H9 (cell line): ENCODE measurements at regions not wholly inside any gene's neighbourhood (a gene's known extent, or its start where the extent isn't known, plus 50 kb on each side); places are given as distances from the start of the nearest gene placed in this dataset.

Experiments
- DNase-seq: peaks from one replicate; pipeline ENCODE4 v3.0.0-alpha.2; 2017
- H2AFZ ChIP-seq: one replicate; pipeline ENCODE4 v1.6.1; 2013; ENCODE audit warnings: mild to moderate bottlenecking, low read length, control low read depth, moderate library complexity
- H2AK5ac ChIP-seq: 2 replicates; pipeline ENCODE4 v1.6.1; 2013; ENCODE audit warnings: low read length, control low read depth, mixed read lengths; ENCODE audit not compliant: insufficient read length
- H2BK120ac ChIP-seq: one replicate; pipeline ENCODE4 v1.6.1; 2013; ENCODE audit warnings: low read depth, mild to moderate bottlenecking, low read length, control low read depth, inconsistent platforms; ENCODE audit not compliant: poor library complexity, severe bottlenecking
- H2BK12ac ChIP-seq: 2 replicates; pipeline ENCODE4 v1.6.1; 2013; ENCODE audit warnings: low read length, control low read depth, mixed read lengths, low read depth; ENCODE audit not compliant: insufficient read length
- H2BK15ac ChIP-seq: 2 replicates; pipeline ENCODE4 v1.6.1; 2013; ENCODE audit warnings: low read depth, low read length, control low read depth
- H2BK20ac ChIP-seq: one replicate; pipeline ENCODE4 v1.6.1; 2013; ENCODE audit warnings: low read depth, mild to moderate bottlenecking, low read length, control low read depth, inconsistent platforms; ENCODE audit not compliant: poor library complexity, severe bottlenecking
- H2BK5ac ChIP-seq: 2 replicates; pipeline ENCODE4 v1.6.1; 2013; ENCODE audit warnings: low read length, control low read depth, mixed read lengths; ENCODE audit not compliant: insufficient read length
- H3K14ac ChIP-seq: 2 replicates; pipeline ENCODE4 v1.6.1; 2013; ENCODE audit warnings: low read length, control low read depth; ENCODE audit not compliant: insufficient read depth
- H3K18ac ChIP-seq: 2 replicates; pipeline ENCODE4 v1.6.1; 2013; ENCODE audit warnings: low read depth, mild to moderate bottlenecking, mixed read lengths, low read length, control low read depth; ENCODE audit not compliant: insufficient read length
- H3K23ac ChIP-seq: 2 replicates; pipeline ENCODE4 v1.6.1; 2013; ENCODE audit warnings: low read length, control low read depth, mixed read lengths, low read depth; ENCODE audit not compliant: insufficient read length
- H3K23me2 ChIP-seq: 2 replicates; pipeline ENCODE4 v1.6.1; 2013; ENCODE audit warnings: low read depth, mild to moderate bottlenecking, mixed read lengths, low read length, control low read depth; ENCODE audit not compliant: insufficient read length, poor library complexity, severe bottlenecking
- H3K27ac ChIP-seq: 2 replicates; pipeline ENCODE4 v1.5.1; 2013; ENCODE audit warnings: low read length, control low read depth, mixed read lengths, low read depth; ENCODE audit not compliant: insufficient read length
- H3K27me3 ChIP-seq: 2 replicates; pipeline ENCODE4 v1.6.1; 2013; ENCODE audit warnings: low read length, control low read depth, inconsistent platforms; ENCODE audit not compliant: insufficient read depth
- H3K4ac ChIP-seq: 2 replicates; pipeline ENCODE4 v1.6.1; 2013; ENCODE audit warnings: low read depth, mild to moderate bottlenecking, control low read depth, inconsistent platforms, low read length, moderate library complexity
- H3K4me1 ChIP-seq: 2 replicates; pipeline ENCODE4 v1.6.1; 2013; ENCODE audit warnings: low read length, control low read depth, inconsistent platforms; ENCODE audit not compliant: insufficient read depth
- H3K4me2 ChIP-seq: 2 replicates; pipeline ENCODE4 v1.6.1; 2013; ENCODE audit warnings: low read length, control low read depth, mixed read lengths; ENCODE audit not compliant: insufficient read length, insufficient read depth
- H3K56ac ChIP-seq: 2 replicates; pipeline ENCODE4 v1.6.1; 2013; ENCODE audit warnings: low read depth, mild to moderate bottlenecking, mixed read lengths, low read length, control low read depth; ENCODE audit not compliant: insufficient read length
- H3K79me1 ChIP-seq: 2 replicates; pipeline ENCODE4 v1.6.1; 2013; ENCODE audit warnings: low read depth, mild to moderate bottlenecking, moderate library complexity, low read length, control low read depth, inconsistent platforms; ENCODE audit not compliant: insufficient read depth, poor library complexity, severe bottlenecking
- H3K79me2 ChIP-seq: 2 replicates; pipeline ENCODE4 v1.6.1; 2013; ENCODE audit warnings: low read length, control low read depth, inconsistent platforms; ENCODE audit not compliant: insufficient read depth
- H3K9ac ChIP-seq: 2 replicates; pipeline ENCODE4 v1.6.1; 2013; ENCODE audit warnings: low read length, control low read depth, mixed read lengths; ENCODE audit not compliant: insufficient read length; ENCODE audit errors: extremely low read depth
- H3K9me3 ChIP-seq: one replicate; pipeline ENCODE4 v1.6.1; 2013; ENCODE audit warnings: low read depth, low read length, inconsistent platforms; ENCODE audit not compliant: control insufficient read depth
- H3T11ph ChIP-seq: one replicate; pipeline ENCODE4 v1.6.1; 2013; ENCODE audit warnings: mild to moderate bottlenecking, low read length, control low read depth, inconsistent platforms
- H4K20me1 ChIP-seq: one replicate; pipeline ENCODE4 v1.6.1; 2013; ENCODE audit not compliant: control insufficient read depth, insufficient read length, insufficient read depth
- H4K5ac ChIP-seq: 2 replicates; pipeline ENCODE4 v1.6.1; 2013; ENCODE audit warnings: low read depth, mild to moderate bottlenecking, mixed read lengths, low read length, control low read depth; ENCODE audit not compliant: insufficient read length
- H4K8ac ChIP-seq: replicated peaks from 2 replicates; pipeline ENCODE4 v1.6.1; 2013; ENCODE audit warnings: low read length, control low read depth, mixed read lengths, low read depth; ENCODE audit not compliant: insufficient read length
- H4K91ac ChIP-seq: 2 replicates; pipeline ENCODE4 v1.6.1; 2013; ENCODE audit warnings: low read depth, mild to moderate bottlenecking, moderate library complexity, mixed read lengths, low read length, control low read depth; ENCODE audit not compliant: insufficient read length
- H3K27ac Mint-ChIP-seq, 3 experiments: 2 replicates in 2 of 3; 3 replicates in 1 of 3; pipeline ENCODE4 v1.8.0; 2020 to 2021; ENCODE audit warnings: mixed read lengths in 3 of 3, mild to moderate bottlenecking in 1 of 3, moderate library complexity in 1 of 3
- H3K27me3 Mint-ChIP-seq: 2 replicates; pipeline ENCODE4 v1.8.0; 2021; ENCODE audit warnings: low read depth, mild to moderate bottlenecking, moderate library complexity, mixed read lengths
- H3K36me3 Mint-ChIP-seq, 3 experiments: 2 replicates in 2 of 3; 3 replicates in 1 of 3; pipeline ENCODE4 v1.8.0; 2020 to 2021; ENCODE audit warnings: low read depth in 3 of 3, mixed read lengths in 3 of 3; ENCODE audit not compliant: insufficient read depth in 1 of 3
- H3K4me1 Mint-ChIP-seq, 2 experiments: 2 replicates each; pipeline ENCODE4 v1.8.0; 2020; ENCODE audit warnings: mixed read lengths in 2 of 2
- H3K4me3 Mint-ChIP-seq, 2 experiments: 2 replicates in 1 of 2; 3 replicates in 1 of 2; pipeline ENCODE4 v1.8.0; 2020 to 2021; ENCODE audit warnings: mild to moderate bottlenecking in 2 of 2, mixed read lengths in 2 of 2, moderate library complexity in 1 of 2
- H3K9me3 Mint-ChIP-seq, 2 experiments: 2 replicates in 1 of 2; 3 replicates in 1 of 2; pipeline ENCODE4 v1.8.0; 2020; ENCODE audit warnings: mild to moderate bottlenecking in 2 of 2, mixed read lengths in 2 of 2, moderate library complexity in 1 of 2
- WGBS: extraction: QIAGEN DNeasy Blood & Tissue Kit; methylation state at CpG from one replicate; pipeline ENCODE4 v1.1.7; 2013; ENCODE audit warnings: missing lambda C conversion rate, low lambda C conversion rate, mixed read lengths; ENCODE audit not compliant: insufficient read length; ENCODE audit errors: extremely low coverage; 5-methylcytosine and 5-hydroxymethylcytosine counted together
- TF ChIP-seq, protein P1 (sequence below): fragments of 200-600 bp; sonication (generic); conservative IDR thresholded peaks from 3 replicates; pipeline ENCODE4 v1.8.0; 2021; ENCODE audit warnings: antibody characterized with exemption, mild to moderate bottlenecking

- Histone ChIP-seq H3K79me2 (no peaks in the 10 kb centered on the region), H3K23me2 (no peaks in the 10 kb centered on the region), H2AFZ (no peak overlapping the region), H4K8ac (no peak overlapping the region), H2BK15ac (no peak overlapping the region), H2BK5ac (no peak overlapping the region), H3K27ac (no peak overlapping the region), H3K4ac (no peak overlapping the region), H2BK120ac (no peak overlapping the region), H3K27me3 (no peaks in the 10 kb centered on the region), H4K5ac (no peak overlapping the region), H3K23ac (no peak overlapping the region), H2AK5ac (no peak overlapping the region), H4K20me1 (no peaks in the 10 kb centered on the region), H2BK12ac (no peak overlapping the region), H3K18ac (no peak overlapping the region), H2BK20ac (no peak overlapping the region), H3K9ac (no peak overlapping the region), H3K9me3 (no peaks in the 10 kb centered on the region), H4K91ac (no peak overlapping the region), H3K56ac (no peak overlapping the region), H3T11ph (no peak overlapping the region), H3K14ac (no peak overlapping the region), H3K79me1 (no peaks in the 10 kb centered on the region), H3K4me1 (no peaks in the 10 kb centered on the region), H3K4me2 (no peak overlapping the region)
- no CpG with 5 or more reads among the region's 4 CpGs for WGBS
- TF ChIP-seq, protein P1, sequence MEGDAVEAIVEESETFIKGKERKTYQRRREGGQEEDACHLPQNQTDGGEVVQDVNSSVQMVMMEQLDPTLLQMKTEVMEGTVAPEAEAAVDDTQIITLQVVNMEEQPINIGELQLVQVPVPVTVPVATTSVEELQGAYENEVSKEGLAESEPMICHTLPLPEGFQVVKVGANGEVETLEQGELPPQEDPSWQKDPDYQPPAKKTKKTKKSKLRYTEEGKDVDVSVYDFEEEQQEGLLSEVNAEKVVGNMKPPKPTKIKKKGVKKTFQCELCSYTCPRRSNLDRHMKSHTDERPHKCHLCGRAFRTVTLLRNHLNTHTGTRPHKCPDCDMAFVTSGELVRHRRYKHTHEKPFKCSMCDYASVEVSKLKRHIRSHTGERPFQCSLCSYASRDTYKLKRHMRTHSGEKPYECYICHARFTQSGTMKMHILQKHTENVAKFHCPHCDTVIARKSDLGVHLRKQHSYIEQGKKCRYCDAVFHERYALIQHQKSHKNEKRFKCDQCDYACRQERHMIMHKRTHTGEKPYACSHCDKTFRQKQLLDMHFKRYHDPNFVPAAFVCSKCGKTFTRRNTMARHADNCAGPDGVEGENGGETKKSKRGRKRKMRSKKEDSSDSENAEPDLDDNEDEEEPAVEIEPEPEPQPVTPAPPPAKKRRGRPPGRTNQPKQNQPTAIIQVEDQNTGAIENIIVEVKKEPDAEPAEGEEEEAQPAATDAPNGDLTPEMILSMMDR = no peak
- DNase-seq = no peak
- H3K4me1 Mint-ChIP-seq = no peaks in the 10 kb centered on the region
- no peaks in the 10 kb centered on the region for H3K9me3 Mint-ChIP-seq
- no peak overlapping the region for H3K27ac Mint-ChIP-seq
- no peaks in the 10 kb centered on the region for H3K36me3 Mint-ChIP-seq
- no peak overlapping the region for H3K4me3 Mint-ChIP-seq
- H3K27me3 Mint-ChIP-seq = no peaks in the 10 kb centered on the region
Measured at GRCh38 chr13:90070837-90071525, 1276.5 kb upstream of the MIR17HG start.
